HEK293 (cell line): ENCODE measurements at regions not wholly inside any gene's neighbourhood (a gene's known extent, or its start where the extent isn't known, plus 50 kb on each side); places are given as distances from the start of the nearest gene placed in this dataset.

Source experiments
- PRDM1 ChIP-seq: fragments of 450-650 bp; formaldehyde crosslinking; IDR thresholded peaks from 2 replicates; pipeline ENCODE4; 2016; ENCODE audit warnings: missing biosample characterization, missing genetic modification characterization
- PRDM10 ChIP-seq: fragments of 450-650 bp; formaldehyde crosslinking; IDR thresholded peaks from 2 replicates; pipeline ENCODE4 v1.5.1; 2016; ENCODE audit warnings: missing biosample characterization, missing genetic modification characterization
- ZNF580 ChIP-seq: fragments of 450-650 bp; formaldehyde crosslinking; IDR thresholded peaks from 2 replicates; pipeline ENCODE4 v1.5.1; 2016; ENCODE audit warnings: missing biosample characterization, missing genetic modification characterization
- ZNF785 ChIP-seq: fragments of 450-650 bp; formaldehyde crosslinking; IDR thresholded peaks from 2 replicates; pipeline ENCODE4 v1.5.1; 2016; ENCODE audit warnings: missing biosample characterization, missing genetic modification characterization
- TF ChIP-seq, protein P1 (sequence below): fragments of 450-650 bp; formaldehyde crosslinking; IDR thresholded peaks from 2 replicates; pipeline ENCODE4 v1.5.1; 2016; ENCODE audit warnings: missing biosample characterization, missing genetic modification characterization
- TF ChIP-seq, protein P2 (sequence below): fragments of 450-650 bp; formaldehyde crosslinking; IDR thresholded peaks from 2 replicates; pipeline ENCODE4 v1.5.1; 2016; ENCODE audit warnings: missing biosample characterization, missing genetic modification characterization, borderline replicate concordance
- TF ChIP-seq, protein P3 (sequence below): fragments of 450-650 bp; formaldehyde crosslinking; IDR thresholded peaks from 2 replicates; pipeline ENCODE4 v1.5.1; 2017; ENCODE audit warnings: missing biosample characterization, mild to moderate bottlenecking, missing genetic modification characterization, moderate library complexity

DNA sequence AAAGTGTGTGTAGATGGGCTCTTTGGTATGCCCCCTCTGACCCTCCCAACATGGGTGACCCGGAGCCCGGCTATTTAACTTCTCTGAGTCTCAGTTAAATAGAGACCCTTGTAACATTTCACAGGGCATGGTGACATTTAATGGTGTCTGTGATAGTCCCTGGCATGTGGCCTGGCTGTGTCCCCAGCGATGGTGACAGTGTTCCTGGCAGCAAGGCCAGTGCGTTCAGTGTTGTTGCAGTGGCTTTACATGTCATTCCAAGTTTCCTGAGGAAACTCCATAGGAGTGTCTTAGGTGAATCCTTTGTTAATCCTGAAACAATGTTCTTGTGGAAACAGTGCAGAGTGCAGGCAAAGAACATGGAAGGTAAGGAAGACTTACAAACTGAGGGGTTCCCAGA, 137.0 kb downstream of the RAMP3 start:
- TF ChIP-seq, protein P1, sequence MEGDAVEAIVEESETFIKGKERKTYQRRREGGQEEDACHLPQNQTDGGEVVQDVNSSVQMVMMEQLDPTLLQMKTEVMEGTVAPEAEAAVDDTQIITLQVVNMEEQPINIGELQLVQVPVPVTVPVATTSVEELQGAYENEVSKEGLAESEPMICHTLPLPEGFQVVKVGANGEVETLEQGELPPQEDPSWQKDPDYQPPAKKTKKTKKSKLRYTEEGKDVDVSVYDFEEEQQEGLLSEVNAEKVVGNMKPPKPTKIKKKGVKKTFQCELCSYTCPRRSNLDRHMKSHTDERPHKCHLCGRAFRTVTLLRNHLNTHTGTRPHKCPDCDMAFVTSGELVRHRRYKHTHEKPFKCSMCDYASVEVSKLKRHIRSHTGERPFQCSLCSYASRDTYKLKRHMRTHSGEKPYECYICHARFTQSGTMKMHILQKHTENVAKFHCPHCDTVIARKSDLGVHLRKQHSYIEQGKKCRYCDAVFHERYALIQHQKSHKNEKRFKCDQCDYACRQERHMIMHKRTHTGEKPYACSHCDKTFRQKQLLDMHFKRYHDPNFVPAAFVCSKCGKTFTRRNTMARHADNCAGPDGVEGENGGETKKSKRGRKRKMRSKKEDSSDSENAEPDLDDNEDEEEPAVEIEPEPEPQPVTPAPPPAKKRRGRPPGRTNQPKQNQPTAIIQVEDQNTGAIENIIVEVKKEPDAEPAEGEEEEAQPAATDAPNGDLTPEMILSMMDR (tag by site-specific recombination): no peak
- no peak for TF ChIP-seq PRDM1 (tag by site-specific recombination)
- TF ChIP-seq, protein P2, sequence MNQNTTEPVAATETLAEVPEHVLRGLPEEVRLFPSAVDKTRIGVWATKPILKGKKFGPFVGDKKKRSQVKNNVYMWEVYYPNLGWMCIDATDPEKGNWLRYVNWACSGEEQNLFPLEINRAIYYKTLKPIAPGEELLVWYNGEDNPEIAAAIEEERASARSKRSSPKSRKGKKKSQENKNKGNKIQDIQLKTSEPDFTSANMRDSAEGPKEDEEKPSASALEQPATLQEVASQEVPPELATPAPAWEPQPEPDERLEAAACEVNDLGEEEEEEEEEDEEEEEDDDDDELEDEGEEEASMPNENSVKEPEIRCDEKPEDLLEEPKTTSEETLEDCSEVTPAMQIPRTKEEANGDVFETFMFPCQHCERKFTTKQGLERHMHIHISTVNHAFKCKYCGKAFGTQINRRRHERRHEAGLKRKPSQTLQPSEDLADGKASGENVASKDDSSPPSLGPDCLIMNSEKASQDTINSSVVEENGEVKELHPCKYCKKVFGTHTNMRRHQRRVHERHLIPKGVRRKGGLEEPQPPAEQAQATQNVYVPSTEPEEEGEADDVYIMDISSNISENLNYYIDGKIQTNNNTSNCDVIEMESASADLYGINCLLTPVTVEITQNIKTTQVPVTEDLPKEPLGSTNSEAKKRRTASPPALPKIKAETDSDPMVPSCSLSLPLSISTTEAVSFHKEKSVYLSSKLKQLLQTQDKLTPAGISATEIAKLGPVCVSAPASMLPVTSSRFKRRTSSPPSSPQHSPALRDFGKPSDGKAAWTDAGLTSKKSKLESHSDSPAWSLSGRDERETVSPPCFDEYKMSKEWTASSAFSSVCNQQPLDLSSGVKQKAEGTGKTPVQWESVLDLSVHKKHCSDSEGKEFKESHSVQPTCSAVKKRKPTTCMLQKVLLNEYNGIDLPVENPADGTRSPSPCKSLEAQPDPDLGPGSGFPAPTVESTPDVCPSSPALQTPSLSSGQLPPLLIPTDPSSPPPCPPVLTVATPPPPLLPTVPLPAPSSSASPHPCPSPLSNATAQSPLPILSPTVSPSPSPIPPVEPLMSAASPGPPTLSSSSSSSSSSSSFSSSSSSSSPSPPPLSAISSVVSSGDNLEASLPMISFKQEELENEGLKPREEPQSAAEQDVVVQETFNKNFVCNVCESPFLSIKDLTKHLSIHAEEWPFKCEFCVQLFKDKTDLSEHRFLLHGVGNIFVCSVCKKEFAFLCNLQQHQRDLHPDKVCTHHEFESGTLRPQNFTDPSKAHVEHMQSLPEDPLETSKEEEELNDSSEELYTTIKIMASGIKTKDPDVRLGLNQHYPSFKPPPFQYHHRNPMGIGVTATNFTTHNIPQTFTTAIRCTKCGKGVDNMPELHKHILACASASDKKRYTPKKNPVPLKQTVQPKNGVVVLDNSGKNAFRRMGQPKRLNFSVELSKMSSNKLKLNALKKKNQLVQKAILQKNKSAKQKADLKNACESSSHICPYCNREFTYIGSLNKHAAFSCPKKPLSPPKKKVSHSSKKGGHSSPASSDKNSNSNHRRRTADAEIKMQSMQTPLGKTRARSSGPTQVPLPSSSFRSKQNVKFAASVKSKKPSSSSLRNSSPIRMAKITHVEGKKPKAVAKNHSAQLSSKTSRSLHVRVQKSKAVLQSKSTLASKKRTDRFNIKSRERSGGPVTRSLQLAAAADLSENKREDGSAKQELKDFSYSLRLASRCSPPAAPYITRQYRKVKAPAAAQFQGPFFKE: no peak
- no peak for TF ChIP-seq ZNF785 (tag by site-specific recombination)
- TF ChIP-seq, protein P3, sequence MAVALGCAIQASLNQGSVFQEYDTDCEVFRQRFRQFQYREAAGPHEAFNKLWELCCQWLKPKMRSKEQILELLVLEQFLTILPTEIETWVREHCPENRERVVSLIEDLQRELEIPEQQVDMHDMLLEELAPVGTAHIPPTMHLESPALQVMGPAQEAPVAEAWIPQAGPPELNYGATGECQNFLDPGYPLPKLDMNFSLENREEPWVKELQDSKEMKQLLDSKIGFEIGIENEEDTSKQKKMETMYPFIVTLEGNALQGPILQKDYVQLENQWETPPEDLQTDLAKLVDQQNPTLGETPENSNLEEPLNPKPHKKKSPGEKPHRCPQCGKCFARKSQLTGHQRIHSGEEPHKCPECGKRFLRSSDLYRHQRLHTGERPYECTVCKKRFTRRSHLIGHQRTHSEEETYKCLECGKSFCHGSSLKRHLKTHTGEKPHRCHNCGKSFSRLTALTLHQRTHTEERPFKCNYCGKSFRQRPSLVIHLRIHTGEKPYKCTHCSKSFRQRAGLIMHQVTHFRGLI (tag by site-specific recombination): no peak
- no peak for TF ChIP-seq ZNF580 (tag by site-specific recombination)
- no peak for TF ChIP-seq PRDM10 (tag by site-specific recombination)
